Renal cortical epithelial cell (primary cell): ENCODE measurements at regions not wholly inside any gene's neighbourhood (a gene's known extent, or its start where the extent isn't known, plus 50 kb on each side); places are given as distances from the start of the nearest gene placed in this dataset.
"Not testable (repeated sequence)": the region's sequence is repeated elsewhere in the genome, so short reads cannot be mapped to it uniquely, and the experiment has no call there.

Experiments used
- DNase-seq: peaks from one replicate; pipeline ENCODE4 v3.0.0-alpha.2; 2011; ENCODE audit warnings: low read depth

DNA sequence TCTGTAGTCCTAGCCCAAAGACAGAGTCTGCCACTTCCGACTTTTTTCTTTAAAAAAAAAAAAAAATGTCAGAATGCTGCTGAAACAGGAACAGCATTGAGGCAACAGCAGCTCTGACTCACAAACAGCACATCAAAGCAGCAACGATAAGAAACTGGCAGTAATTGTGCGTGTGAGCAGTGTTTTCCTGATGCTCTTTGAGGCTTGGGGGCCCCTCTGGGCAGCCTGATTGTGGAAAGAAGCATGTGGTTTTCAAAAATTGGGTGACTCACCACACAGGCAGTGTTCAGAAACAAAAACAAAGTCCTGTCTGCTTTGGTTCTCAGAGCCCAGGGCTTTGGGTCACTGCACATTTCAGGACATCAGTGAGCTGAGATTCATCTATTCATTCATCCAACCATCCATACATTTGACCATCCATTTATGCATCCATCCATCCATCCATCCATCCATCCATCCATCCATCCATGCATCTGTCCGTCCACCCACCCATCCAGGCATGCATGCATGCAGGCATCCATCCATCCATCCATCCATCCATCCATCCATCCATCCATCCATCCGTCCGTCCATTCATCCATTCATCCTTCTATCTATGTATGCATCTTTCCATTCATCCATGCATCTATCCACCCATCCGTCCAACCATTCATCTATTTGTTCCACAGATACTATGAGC is 308.4 kb downstream of the RPLP1 start:
- DNase-seq: peak; percentile 99

DNA sequence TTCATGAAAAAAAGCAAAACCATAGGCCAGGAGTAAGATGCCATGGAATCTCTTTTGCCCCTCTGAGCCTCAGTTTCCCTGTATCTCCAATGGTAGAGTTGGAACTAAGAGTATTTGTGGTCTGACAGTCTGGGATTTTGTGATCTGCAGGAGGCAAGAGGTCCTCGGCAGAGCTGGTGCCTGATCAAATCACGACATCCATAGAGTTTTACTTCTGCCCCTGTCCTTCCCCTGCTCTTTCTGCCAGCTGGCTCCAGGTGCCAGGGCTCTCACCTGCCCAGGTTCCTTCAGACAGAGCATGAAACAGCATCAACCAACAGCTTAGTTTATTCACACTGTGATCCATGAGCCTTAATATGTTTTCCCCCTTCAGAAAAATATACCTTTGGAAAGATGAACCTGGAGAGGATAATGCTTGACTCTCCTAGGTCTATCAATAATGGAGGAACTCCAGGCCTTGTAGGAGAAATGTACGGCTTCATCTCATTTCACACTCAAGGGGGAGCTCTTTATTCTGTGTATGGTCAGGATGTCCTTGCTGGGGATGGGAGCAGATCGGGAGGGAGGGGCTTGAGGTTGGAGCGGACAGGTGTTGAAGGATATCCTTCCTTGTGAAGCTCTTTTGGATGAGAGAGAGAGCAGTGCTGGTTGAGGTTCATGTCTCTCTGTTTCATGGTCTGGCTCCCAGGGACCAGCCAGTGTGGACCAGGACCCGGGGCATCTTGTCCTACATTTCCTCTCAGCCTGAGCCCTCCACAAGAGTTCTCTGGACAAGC is 309.9 kb downstream of the RPLP1 start:
- DNase-seq: no peak

DNA sequence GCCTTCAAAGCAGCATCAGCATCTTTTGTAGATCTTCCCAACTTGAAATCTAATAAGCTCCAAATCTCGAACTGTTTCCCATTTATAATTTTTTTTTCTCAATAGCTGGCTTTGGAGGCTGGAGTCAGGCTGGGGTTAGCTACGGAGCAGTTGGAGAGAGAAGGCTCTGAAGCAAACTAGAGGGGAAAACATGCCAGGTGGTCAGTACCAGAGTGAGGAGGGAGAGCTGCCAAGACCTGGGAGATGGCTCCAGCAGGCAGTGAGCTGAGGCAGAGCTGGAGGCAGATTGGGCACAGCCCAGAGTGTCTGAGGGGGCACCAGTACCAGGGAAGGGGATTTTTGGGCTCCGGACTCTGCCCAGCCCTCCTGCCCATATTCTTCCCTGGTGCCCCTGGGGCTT is 311.2 kb downstream of the RPLP1 start:
- no peak for DNase-seq

DNA sequence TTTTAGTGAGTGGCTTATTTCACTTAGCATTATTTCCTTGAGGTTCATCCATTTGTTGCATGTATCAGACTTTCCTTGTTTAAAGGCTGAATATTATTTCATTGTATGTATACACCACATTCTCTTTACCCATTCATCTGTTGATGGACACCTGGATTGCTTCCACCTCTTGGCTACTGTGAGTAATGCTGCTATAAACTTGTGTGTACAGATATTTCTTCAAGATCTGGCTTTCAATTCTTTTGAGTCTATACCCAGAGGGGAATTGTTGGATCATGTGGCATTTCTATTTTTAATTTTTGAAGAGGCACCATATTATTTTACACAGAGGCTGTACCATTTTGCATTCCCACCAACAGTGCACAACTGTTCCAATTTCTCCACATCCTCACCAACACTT is 313.5 kb downstream of the RPLP1 start:
- no peak for DNase-seq

DNA sequence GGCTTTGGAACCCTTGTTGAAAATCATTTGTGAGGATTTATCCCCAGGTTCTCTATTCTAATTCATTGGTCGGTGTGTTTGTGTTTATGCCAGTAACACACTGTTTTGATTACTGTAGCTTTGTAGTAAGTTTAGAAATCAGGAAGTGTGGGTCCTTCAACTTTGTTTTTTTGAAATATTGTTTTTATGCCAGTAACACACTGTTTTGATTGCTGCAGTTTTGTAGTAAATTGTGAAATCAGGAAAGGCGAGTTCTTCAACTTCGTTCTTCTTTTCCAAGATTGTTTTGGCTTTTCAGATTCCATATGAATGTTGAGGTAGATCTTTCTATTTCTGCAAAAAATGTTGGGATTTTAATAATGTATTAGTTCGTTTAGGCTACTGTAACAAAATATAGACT is 314.6 kb downstream of the RPLP1 start:
- DNase-seq: no peak

DNA sequence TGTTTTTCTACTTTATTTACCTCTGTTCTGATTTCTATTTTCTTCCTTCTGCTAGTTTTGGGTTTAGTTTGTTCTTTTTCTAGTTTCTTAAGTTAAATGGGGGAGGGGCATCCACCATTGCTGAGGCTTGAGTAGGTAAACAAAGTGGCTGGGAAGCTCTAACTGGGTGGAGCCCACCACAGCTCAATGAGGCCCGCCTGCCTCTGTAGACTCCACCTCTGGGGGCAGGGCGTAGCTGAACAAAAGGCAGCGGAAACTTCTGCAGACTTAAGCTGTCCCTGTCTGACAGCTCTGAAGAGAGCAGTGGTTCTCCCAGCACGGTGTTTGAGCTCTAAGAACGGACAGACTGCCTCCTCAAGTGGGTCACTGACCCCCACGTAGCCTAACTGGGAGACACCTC is 316.7 kb downstream of the RPLP1 start:
- not testable (repeated sequence) for DNase-seq

DNA sequence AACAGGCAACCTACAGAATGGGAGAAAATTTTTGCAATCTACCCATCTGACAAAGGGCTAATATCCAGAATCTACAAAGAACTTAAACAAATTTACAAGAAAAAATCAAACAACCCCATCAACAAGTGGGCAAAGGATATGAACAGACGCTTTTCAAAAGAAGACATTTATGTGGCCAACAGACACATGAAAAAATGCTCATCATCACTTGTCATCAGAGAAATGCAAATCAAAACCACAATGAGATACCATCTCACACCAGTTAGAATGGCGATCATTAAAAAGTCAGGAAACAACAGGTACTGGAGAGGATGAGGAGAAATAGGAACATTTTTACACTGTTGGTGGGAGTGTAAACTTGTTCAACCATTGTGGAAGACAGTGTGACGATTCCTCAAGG is 321.6 kb downstream of the RPLP1 start:
- DNase-seq: not testable (repeated sequence)

DNA sequence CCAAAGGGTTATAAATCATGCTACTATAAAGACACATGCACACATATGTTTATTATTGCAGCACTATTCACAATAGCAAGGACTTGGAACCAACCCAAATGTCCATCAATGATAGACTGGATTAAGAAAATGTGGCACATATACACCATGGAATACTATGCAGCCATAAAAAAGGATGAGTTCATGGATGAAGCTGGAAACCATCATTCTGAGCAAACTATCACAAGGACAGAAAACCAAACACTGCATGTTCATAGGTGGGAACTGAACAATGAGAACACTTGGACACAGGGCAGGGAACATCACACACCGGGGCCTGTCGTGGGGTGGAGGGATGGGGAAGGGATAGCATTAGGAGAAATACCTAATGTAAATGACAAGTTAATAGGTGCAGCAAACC is 322.1 kb downstream of the RPLP1 start:
- DNase-seq: not testable (repeated sequence)

DNA sequence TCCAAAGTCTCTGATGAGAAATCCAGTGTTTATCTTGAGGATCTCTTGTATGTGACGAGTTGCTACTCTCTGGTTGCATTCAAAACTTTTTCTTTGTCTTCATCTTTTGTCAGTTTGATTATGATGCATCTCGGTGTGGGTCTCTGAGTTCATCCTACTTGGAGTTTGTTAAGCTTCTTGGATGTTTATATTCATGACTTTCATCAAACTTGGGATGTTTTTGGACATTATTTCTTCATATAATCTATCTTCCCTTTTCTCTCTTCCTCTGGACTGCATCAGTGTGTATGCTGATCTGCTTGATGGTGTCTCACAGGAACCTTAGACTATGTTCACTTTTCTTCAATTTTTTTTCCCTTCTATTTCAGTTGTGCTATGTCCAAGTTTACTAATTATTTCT is 320.4 kb downstream of the TLE3 start:
- no peak for DNase-seq

DNA sequence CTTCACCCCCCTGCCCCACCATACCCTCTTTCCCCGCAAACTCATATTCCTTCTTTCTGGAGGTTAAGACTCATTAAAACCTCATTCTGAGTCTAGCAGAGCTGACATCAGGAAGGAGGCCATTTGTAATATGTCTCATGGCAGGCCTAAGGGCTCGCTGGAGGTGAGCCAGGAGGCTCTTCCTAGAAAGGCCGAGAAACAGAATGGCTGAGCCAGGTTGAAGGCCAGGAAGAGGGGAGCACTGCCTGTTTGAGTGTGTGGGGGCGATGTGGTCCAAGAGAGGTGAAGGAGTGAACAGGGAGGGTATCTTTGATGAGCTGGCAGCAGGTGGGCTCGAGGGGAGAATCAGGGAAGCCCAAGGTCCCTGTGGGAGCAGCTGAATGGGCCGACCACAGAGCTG is 317.3 kb downstream of the TLE3 start:
- DNase-seq: no peak

DNA sequence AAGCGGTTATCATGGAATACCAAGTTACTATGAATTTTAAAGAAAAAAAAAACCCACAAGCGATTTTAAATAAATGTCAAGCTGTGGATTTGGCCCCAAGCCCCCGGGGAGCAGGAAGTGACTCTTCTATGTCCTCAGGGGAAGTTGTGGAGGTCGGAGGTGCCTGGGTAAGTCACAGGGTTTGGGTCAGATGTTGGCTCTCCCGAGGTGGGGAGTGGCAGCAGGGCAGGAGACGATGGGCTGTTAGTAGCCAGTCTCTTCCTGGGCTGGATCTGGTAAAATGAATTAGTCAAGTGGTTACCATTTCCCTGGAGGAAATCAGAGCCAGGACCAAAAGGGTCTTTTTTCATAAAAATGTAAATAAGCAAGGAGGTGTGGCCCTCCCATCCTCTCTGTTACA is 316.7 kb downstream of the TLE3 start:
- no peak for DNase-seq

DNA sequence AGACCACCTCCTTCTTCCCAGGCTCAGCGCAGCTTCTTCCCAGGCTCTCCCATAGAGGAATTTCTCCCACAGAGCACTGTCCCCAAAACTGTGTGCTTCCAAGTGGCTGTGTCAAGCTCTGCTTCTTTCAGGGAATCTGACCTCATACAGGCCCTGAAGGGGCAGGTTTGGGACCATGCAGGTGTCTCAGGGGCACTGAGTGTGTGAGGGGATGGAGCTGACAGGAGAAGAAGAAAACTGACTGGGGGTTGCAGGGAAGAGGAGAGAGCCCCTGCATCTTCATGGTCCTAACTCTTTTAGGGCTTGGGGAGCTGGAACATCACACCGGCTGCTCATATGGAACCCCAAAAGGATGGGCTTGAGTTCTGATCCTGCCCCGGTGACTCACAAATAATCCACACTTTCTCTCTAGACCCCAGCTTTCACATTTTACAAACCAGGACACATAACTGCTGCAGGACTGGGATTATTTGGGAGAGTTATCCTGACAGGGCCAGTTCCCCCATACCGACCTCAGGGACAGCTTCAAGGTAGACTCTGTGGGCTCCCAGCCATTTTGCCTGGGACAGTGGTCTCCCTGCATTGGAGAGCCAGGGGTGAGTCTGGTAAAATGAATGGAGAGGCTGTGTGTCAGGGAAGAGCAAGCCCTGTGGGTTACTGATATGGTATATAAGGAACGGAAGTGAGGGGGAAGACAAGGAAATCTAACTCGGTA is 316.1 kb downstream of the TLE3 start:
- no peak for DNase-seq

DNA sequence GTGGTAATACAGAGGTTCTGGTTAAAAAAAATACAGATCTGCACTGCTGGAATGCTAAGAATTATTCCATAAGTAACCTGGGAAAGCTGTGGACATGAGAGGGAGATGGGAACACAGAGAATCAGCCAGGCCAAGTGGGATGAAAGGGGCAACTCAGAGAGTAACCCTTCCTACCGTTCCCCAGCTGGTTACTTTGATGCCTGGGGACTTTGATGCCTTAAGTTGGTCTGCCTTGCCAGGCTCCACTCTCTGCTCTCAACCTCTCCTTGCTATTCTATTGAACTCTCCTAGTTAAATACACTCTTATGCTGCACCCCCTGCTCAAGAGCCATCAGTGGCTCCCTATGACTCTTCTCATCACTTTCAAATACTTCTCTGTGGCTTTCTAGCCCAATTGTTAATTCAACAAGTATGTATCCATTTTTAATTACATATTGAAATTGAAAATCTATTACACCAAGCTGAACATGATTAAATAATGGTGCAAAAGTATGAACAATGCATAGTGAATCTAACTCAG is 315.5 kb downstream of the TLE3 start:
- DNase-seq: no peak

DNA sequence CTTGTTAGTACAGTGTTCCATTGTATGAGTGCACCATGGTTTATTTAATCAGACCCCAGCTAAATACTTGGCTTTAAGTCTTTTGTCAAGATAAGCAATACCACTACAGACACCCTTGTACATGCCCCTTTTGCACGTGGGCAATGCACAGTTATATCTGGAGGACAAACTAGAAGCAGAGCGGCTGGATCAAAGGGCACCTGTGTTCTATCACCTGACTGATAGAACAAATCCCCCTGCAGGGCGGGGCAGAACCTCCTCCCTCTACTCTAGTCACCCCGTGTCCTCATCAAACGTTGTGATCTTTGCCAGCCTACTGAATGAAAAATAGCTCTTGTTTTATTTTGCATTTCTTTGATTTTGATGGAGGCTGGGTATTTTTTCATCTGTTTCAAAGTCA is 314.9 kb downstream of the TLE3 start:
- DNase-seq: no peak

DNA sequence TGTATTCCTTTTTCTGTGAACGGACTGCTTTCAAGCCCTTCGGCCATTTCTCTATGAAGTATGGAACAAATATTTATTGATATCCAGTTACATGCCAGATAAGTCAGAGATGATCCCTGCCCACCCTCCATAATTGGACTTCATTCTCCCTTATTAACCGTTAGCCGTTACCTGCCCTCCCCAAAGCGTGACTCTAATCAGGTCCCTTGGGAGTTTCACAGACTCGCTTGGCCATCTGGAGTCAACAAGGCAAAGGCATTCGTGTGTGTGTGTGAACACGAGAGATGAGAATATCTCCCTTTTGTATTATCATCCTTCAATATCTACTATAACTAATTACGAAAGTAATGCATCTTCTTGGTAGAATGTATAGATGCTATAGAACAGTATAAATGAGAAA is 314.5 kb downstream of the TLE3 start:
- no peak for DNase-seq

DNA sequence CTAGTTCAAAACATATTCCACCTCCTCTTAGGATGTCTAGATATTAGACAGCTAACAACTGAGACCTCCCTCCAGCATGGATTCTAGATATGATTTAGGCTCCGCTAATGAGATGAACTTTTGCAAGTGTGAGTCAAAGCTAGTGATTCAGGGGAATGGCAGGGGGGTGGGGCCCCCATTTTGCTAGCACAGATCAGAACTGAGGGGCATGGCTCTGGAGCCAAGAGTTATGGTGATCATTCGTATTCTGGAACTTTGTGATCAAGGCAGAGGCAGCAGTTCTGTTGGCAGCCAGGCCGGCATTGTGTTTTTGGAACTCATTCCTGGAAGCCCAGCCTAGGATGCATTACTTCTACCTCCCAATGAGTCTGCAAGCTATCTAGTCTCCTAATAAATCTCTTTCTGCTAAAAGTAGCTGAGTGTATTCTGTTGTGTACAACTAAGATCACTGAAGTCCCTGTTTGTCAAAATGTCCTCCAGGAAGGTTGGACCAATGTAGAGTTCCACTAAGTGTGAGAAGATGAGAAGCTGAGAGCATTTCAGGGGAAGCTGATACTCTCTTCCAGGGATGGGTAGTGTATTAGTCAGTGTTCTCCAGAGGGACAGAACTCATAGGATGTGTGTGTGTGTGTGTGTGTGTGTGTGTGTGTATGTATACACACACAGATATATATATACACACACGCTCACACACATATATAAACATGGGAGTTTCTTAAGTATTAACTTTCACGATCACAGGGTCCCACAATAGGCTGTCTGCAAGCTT is 312.7 kb downstream of the TLE3 start:
- no peak for DNase-seq

DNA sequence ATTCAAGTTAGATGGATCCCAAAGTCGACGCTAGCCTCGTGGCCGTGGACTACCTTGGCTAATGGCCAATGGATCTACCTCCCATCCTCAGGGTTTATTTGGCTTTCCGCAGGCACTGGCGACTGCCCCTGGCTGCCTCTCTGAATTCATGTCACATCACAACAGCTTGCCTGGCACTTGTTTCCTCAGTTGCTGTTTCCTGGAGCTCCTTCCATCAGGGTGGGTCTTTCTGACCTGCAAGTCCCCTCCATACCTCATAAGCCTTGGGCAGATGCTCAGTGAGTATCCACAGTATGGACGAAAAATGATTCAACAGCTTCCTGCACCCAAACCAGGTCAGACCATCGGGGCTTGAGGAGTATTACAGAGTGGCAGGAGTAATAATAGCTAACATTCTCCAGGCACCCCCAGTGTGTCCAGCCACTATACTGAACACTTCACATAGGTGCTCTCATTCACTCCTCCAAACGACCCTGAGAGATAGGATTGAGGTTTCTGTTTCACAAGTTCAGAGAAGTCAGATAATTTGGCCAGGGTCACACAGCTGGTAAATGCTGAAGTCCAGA is 311.5 kb downstream of the TLE3 start:
- no peak for DNase-seq

DNA sequence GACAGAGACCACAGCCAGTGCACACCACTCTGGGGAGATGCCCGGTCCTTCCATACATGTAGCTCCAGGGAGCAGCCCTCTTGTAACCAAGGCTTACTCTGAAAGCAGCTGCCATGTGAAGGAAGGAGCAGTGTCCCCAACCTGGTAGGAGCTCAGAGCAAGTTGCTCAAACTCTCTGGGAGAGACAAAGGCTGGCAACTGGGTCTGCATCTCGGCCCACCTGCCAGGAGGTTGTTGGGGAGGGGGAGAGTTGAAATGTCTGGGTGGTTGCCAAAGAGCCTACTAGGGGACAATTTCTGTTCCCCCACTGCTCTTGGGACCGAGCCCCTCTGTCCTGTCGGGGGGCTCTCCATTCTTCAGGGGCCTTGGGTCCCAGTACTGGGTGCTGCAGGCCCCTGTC is 309.9 kb downstream of the TLE3 start:
- no peak for DNase-seq

DNA sequence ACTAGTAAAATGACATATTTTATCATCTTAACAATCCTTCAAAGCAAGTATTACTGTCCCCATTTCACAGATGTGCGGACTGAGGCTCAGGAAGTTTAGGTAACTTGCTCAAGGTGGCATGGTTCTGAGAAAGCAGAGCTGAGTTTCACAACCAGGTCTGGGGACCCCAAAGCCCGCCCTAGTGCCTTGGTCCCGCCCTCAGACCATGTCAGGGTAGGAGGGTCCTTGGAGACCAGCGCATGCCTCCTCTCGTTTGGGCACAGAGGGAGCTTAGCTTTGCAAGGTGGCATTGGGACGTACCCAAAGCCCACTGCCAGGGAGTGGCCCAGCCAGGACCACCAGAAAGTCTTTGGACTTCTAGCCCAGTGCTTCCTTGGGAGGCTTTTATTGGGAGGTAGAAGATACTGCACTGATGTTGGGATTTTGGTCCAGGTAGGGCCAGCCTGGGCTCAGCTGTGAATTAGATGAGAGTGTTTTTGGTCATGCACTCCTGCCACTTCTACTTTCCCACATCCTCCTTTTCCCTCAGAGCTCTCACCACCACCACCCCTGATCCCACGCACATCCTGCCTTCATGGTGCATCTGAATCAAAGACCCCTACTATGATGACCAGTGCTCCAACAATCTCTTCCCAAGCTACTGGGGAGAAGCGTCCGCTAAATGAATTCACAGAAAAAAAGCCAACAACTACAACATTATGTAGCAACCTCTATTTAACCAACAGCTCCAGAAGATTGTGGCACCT is 307.9 kb downstream of the TLE3 start:
- no peak for DNase-seq

DNA sequence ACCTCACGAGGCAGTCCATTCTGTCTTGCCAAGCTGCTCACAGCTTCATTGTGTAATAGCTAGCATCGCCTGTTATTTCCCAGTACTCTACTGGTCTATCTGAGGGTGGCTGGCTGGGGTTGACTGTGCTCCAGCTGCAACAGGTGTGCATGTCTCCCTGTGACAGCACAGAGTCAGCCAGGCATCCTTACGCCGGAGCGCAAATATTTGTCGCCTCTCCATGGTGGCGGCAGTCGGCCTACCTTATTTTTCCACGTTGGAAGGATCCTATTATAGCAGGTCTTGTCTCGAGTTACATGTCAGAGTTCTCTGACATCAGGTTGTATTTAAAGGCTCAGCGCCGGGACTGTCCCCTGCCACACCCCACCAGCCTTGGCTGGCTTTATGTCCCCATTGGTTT is 307.1 kb downstream of the TLE3 start:
- no peak for DNase-seq

DNA sequence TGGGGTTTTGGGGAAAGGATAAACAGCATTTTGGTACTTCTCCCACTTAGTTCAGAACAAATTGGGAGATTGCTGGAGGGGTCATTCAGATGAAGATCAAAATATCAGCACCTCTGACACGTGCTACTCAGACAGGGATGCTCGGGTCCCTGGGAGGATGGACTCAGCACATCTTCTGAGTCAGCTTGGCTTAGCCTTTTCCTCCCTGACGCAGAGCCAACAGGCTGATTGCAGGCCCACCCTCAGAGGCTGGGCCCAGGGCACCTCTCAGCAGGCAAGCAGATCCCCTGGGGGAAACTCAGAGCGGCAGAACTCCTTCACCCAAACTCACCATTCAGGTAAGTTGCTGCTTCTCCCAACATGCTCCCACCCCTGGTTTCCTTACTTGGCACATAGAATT is 304.9 kb downstream of the TLE3 start:
- DNase-seq: no peak
